ENCODE measurements at regions not wholly inside any gene's neighbourhood (a gene's known extent, or its start where the extent isn't known, plus 50 kb on each side); places are given as distances from the start of the nearest gene placed in this dataset.

DNA sequence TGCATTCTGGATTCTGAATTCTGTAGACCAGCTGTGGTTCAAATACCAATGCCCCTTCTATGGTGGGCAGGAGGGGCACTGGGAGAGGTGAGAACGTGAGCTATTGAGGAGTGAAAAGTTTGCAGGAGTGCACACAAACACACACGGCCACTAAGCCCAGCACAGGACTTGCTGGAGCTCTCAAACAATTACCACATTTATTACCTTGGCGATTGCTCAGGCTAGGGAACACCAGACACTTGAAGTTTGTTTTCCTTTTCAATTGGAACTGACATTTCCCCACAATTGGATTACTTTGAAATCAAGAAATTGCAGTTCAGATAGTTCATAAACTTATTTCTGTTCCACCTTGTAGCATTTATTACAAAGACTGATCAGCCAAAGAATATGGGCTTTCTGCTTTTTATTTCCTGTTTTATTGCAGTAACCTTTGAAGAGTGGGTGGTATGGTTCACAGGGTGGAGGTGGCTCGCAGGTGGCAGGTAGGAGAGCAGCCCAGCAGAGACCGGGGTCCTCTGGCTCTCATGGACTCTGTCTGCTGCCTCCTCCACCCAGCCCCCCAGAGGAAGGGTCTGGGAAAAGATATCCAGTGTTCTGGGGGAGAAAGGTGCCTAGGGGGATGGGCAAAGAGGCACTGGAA lies 429.8 kb upstream of the CCDC196 start:
- Mint-ChIP-seq H3K4me3 (no peak overlapping the region), H3K4me1 (no peaks in the 10 kb centered on the region), H3K9me3 (peaks cover 17% of the 10 kb centered on the region), H3K36me3 (ENCODE audit: low read depth) (peaks cover 9% of the 10 kb centered on the region), H3K27me3 (ENCODE audit: insufficient read depth, low read depth, poor library complexity) (peaks cover 2% of the 10 kb centered on the region), H3K27ac (no peak overlapping the region; the same call in 1 of the 2 replicates)
- Histone ChIP-seq H3K36me3 (ENCODE audit: insufficient read depth) (no peaks in the 10 kb centered on the region), H3F3A (replicated peaks; ENCODE audit: low read depth) (no peaks in the 10 kb centered on the region), H3K4me2 (no peak overlapping the region), H3K4me3 (no peak overlapping the region), H3K9me2 (ENCODE audit: insufficient read depth) (peaks cover 6% of the 10 kb centered on the region), H3K79me2 (replicated peaks; ENCODE audit: insufficient read depth) (no peaks in the 10 kb centered on the region), H2AFZ (no peak overlapping the region), H3K27me3 (ENCODE audit: insufficient read depth) (no peaks in the 10 kb centered on the region), H3K27ac (ENCODE audit: low read depth) (no peak overlapping the region), H4K20me1 (replicated peaks; ENCODE audit: insufficient read depth) (no peaks in the 10 kb centered on the region), H3K4me1 (ENCODE audit: insufficient read depth) (no peaks in the 10 kb centered on the region)
- no peak for DNase-seq (ENCODE audit: low spot score)
- ATAC-seq, result no peak
- TF ChIP-seq JUNB (IDR thresholded peaks at IDR 0.05; ENCODE audit: unreplicated experiment) (no peak), ZNF331 (CRISPR knock-in tag; IDR thresholded peaks at IDR 0.05; ENCODE audit: low read depth) (no peak), EZH2phosphoT487 (IDR thresholded peaks at IDR 0.05; ENCODE audit: unreplicated experiment) (no peak), ZNF114 (CRISPR knock-in tag; IDR thresholded peaks at IDR 0.05) (no peak)
- TF ChIP-seq, protein P1, sequence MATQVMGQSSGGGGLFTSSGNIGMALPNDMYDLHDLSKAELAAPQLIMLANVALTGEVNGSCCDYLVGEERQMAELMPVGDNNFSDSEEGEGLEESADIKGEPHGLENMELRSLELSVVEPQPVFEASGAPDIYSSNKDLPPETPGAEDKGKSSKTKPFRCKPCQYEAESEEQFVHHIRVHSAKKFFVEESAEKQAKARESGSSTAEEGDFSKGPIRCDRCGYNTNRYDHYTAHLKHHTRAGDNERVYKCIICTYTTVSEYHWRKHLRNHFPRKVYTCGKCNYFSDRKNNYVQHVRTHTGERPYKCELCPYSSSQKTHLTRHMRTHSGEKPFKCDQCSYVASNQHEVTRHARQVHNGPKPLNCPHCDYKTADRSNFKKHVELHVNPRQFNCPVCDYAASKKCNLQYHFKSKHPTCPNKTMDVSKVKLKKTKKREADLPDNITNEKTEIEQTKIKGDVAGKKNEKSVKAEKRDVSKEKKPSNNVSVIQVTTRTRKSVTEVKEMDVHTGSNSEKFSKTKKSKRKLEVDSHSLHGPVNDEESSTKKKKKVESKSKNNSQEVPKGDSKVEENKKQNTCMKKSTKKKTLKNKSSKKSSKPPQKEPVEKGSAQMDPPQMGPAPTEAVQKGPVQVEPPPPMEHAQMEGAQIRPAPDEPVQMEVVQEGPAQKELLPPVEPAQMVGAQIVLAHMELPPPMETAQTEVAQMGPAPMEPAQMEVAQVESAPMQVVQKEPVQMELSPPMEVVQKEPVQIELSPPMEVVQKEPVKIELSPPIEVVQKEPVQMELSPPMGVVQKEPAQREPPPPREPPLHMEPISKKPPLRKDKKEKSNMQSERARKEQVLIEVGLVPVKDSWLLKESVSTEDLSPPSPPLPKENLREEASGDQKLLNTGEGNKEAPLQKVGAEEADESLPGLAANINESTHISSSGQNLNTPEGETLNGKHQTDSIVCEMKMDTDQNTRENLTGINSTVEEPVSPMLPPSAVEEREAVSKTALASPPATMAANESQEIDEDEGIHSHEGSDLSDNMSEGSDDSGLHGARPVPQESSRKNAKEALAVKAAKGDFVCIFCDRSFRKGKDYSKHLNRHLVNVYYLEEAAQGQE (IDR thresholded peaks at IDR 0.05; ENCODE audit: unreplicated experiment), result no peak
- TF ChIP-seq, protein P2, sequence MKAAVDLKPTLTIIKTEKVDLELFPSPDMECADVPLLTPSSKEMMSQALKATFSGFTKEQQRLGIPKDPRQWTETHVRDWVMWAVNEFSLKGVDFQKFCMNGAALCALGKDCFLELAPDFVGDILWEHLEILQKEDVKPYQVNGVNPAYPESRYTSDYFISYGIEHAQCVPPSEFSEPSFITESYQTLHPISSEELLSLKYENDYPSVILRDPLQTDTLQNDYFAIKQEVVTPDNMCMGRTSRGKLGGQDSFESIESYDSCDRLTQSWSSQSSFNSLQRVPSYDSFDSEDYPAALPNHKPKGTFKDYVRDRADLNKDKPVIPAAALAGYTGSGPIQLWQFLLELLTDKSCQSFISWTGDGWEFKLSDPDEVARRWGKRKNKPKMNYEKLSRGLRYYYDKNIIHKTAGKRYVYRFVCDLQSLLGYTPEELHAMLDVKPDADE (IDR thresholded peaks at IDR 0.05), result no peak
- TF ChIP-seq, protein P3, sequence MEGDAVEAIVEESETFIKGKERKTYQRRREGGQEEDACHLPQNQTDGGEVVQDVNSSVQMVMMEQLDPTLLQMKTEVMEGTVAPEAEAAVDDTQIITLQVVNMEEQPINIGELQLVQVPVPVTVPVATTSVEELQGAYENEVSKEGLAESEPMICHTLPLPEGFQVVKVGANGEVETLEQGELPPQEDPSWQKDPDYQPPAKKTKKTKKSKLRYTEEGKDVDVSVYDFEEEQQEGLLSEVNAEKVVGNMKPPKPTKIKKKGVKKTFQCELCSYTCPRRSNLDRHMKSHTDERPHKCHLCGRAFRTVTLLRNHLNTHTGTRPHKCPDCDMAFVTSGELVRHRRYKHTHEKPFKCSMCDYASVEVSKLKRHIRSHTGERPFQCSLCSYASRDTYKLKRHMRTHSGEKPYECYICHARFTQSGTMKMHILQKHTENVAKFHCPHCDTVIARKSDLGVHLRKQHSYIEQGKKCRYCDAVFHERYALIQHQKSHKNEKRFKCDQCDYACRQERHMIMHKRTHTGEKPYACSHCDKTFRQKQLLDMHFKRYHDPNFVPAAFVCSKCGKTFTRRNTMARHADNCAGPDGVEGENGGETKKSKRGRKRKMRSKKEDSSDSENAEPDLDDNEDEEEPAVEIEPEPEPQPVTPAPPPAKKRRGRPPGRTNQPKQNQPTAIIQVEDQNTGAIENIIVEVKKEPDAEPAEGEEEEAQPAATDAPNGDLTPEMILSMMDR (conservative IDR thresholded peaks at IDR 0.05; ENCODE audit: low read depth in 2 of 2), result no peak

DNA sequence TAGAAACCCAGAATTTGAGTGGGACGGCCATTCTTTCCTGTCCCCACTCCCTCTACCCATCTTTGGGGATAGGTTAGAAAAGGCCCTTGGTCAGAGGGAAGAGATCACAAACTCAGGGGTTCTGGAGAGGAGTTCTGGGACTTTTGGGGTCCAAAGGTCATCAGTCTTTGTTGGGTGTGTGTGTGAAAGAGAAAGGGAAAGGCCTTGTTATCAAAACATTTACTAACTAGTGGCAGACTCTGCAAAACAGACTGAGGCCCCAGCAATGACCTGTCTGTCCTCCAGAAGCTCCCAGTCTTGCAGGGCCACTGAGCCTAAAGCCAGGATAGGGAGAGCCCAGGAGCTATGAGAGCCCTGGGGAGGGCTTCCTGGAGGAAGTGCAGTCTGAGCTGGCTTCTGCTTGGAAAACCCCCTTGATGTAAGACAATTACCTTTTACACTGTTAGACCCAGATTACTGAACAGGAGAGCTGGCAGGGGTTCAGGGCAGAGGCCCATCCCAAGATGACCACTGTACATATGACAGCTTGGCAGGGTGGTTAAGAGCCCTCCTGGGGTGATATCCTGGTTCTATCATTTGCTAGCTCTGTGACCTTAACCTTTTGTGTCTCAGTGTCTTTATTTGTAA lies 429.1 kb upstream of the CCDC196 start:
- H2AFZ ChIP-seq, result no peak overlapping the region
- TF ChIP-seq, protein P2 (IDR thresholded peaks at IDR 0.05), result no peak
- no peak for TF ChIP-seq ZNF114 (CRISPR knock-in tag; IDR thresholded peaks at IDR 0.05)

More for the DNA sequence above, 429.1 kb upstream of the CCDC196 start:
- H3K9me2 ChIP-seq (ENCODE audit: insufficient read depth), result peaks cover 7% of the 10 kb centered on the region
- Mint-ChIP-seq H3K27me3 (ENCODE audit: insufficient read depth, low read depth, poor library complexity) (peaks cover 2% of the 10 kb centered on the region), H3K4me3 (no peak overlapping the region), H3K36me3 (ENCODE audit: low read depth) (peaks cover 9% of the 10 kb centered on the region), H3K27ac (no peak overlapping the region; the same call in 1 of the 2 replicates), H3K4me1 (no peaks in the 10 kb centered on the region), H3K9me3 (peaks cover 17% of the 10 kb centered on the region)
- no peak for DNase-seq (ENCODE audit: low spot score)
- no peak overlapping the region for H3K4me3 ChIP-seq
- H3K36me3 ChIP-seq (ENCODE audit: insufficient read depth), result no peaks in the 10 kb centered on the region
- no peaks in the 10 kb centered on the region for H3F3A ChIP-seq (replicated peaks; ENCODE audit: low read depth)
- no peak for ATAC-seq
- H3K79me2 ChIP-seq (replicated peaks; ENCODE audit: insufficient read depth), result no peaks in the 10 kb centered on the region
- H3K4me2 ChIP-seq, result no peak overlapping the region
- H3K27me3 ChIP-seq (ENCODE audit: insufficient read depth), result no peaks in the 10 kb centered on the region
- no peaks in the 10 kb centered on the region for H4K20me1 ChIP-seq (replicated peaks; ENCODE audit: insufficient read depth)
- H3K27ac ChIP-seq (ENCODE audit: low read depth), result no peak overlapping the region
- H3K4me1 ChIP-seq (ENCODE audit: insufficient read depth), result no peaks in the 10 kb centered on the region
